ENCODE measurements at regions not wholly inside any gene's neighbourhood (a gene's known extent, or its start where the extent isn't known, plus 50 kb on each side); places are given as distances from the start of the nearest gene placed in this dataset.

GRCh38 chr9:79301085-79301484, 270.7 kb upstream of the TLE4 start:
- DNase-seq = no peak
- TF ChIP-seq, protein P1, sequence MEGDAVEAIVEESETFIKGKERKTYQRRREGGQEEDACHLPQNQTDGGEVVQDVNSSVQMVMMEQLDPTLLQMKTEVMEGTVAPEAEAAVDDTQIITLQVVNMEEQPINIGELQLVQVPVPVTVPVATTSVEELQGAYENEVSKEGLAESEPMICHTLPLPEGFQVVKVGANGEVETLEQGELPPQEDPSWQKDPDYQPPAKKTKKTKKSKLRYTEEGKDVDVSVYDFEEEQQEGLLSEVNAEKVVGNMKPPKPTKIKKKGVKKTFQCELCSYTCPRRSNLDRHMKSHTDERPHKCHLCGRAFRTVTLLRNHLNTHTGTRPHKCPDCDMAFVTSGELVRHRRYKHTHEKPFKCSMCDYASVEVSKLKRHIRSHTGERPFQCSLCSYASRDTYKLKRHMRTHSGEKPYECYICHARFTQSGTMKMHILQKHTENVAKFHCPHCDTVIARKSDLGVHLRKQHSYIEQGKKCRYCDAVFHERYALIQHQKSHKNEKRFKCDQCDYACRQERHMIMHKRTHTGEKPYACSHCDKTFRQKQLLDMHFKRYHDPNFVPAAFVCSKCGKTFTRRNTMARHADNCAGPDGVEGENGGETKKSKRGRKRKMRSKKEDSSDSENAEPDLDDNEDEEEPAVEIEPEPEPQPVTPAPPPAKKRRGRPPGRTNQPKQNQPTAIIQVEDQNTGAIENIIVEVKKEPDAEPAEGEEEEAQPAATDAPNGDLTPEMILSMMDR (IDR thresholded peaks at IDR 0.05) = no peak
- TF ChIP-seq POLR2A (IDR thresholded peaks at IDR 0.05) = no peak
- no peaks in the 10 kb centered on the region for H3K4me1 ChIP-seq
- intact Hi-C loops (cut with DNase I; ENCODE audit: low total_unique reads) = no loop called here
- no peaks in the 10 kb centered on the region for H3K27me3 ChIP-seq
- no peaks in the 10 kb centered on the region for H3K36me3 ChIP-seq
- H3K4me3 ChIP-seq = no peak overlapping the region
- no peaks in the 10 kb centered on the region for H3K9me3 ChIP-seq
- no peak overlapping the region for H3K27ac ChIP-seq

DNA sequence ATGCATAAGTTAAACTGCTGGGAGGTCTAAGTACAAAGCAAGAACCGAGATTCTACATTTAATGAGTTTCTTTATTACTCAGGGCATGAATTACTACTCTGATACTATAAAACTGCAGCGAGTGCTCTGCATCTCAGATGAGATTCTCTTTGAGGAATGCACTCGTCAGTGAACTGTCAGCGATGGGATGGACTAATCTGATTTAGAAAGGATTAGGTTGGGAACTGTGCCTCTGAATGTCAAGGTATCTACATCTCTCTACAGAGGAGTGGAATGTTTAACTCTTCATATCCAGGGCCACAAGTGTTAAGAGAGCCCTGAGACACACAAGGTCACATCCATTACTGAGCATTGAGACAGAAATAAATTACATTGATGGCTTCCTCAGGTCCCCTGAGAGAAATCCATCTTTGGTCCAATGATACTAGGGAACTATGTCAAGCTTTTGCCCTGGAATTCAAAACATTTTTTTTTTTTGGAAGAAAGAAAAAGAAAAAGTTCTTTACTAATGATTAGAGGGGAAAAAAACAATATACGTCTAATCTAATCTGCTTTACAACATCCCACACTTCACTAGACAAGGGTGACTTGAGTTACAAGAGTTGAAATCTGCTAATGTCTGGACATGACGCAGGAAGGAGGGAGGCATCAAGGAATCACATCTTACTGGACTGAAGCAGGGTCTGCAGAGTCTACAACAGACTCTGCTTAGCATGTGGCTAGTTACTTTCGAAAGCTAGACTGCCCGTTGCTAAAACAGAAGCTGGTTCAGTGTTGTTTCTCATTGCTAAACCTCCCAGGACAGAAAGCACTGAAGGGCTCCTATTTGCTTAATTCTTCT, 270.0 kb upstream of the TLE4 start:
- H3K4me3 ChIP-seq = no peak overlapping the region
- no peak overlapping the region for H3K27ac ChIP-seq
- no peaks in the 10 kb centered on the region for H3K27me3 ChIP-seq
- H3K36me3 ChIP-seq = no peaks in the 10 kb centered on the region
- intact Hi-C loops (cut with DNase I; ENCODE audit: low total_unique reads) = no loop called here
- no peaks in the 10 kb centered on the region for H3K4me1 ChIP-seq
- no peaks in the 10 kb centered on the region for H3K9me3 ChIP-seq
- DNase-seq = no peak
- TF ChIP-seq POLR2A (IDR thresholded peaks at IDR 0.05) = no peak
- TF ChIP-seq, protein P1 (IDR thresholded peaks at IDR 0.05) = no peak

DNA sequence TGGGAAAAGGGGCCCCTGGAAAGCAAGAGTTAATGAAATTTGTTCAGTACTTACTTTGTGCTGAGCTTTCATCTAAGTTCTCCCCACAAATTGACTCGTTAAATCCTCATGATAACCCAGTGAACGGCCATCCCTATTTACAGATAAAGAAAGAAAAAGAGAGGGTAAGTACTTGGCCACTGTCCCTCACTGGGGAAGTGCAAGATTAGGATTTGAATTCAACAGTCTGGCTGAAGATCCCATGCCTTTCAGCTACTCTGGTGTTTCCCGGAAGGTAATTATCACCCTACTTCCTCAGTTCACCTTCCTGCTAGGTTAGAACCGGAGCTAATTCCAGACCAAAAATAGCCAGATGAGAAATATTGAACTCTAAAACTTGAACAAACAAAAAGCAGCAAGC, 269.2 kb upstream of the TLE4 start:
- TF ChIP-seq, protein P1 (IDR thresholded peaks at IDR 0.05) = no peak
- TF ChIP-seq POLR2A (IDR thresholded peaks at IDR 0.05) = no peak
- Histone ChIP-seq H3K27ac (no peak overlapping the region), H3K4me3 (no peak overlapping the region), H3K36me3 (no peaks in the 10 kb centered on the region), H3K9me3 (no peaks in the 10 kb centered on the region), H3K27me3 (no peaks in the 10 kb centered on the region), H3K4me1 (no peaks in the 10 kb centered on the region)
- intact Hi-C loops (cut with DNase I; ENCODE audit: low total_unique reads) = no loop called here
- DNase-seq = no peak

- Histone ChIP-seq H3K36me3 (no peaks in the 10 kb centered on the region), H3K4me1 (no peaks in the 10 kb centered on the region), H3K27me3 (no peaks in the 10 kb centered on the region), H3K27ac (no peak overlapping the region), H3K4me3 (no peak overlapping the region), H3K9me3 (no peaks in the 10 kb centered on the region)
- intact Hi-C loops (cut with DNase I; ENCODE audit: low total_unique reads) = no loop called here
- DNase-seq = no peak
- TF ChIP-seq, protein P1 (IDR thresholded peaks at IDR 0.05) = no peak
- no peak for TF ChIP-seq POLR2A (IDR thresholded peaks at IDR 0.05)
These were observed 263.8 kb upstream of the TLE4 start for GRCh38 chr9:79308012-79308411.

- Histone ChIP-seq H3K27me3 (no peaks in the 10 kb centered on the region), H3K36me3 (no peaks in the 10 kb centered on the region), H3K4me1 (no peaks in the 10 kb centered on the region), H3K27ac (no peak overlapping the region), H3K9me3 (no peaks in the 10 kb centered on the region), H3K4me3 (no peak overlapping the region)
- intact Hi-C loops (cut with DNase I; ENCODE audit: low total_unique reads) = no loop called here
- TF ChIP-seq POLR2A (IDR thresholded peaks at IDR 0.05) = no peak
- TF ChIP-seq, protein P1 (IDR thresholded peaks at IDR 0.05) = no peak
- DNase-seq = no peak
These were observed 258.9 kb upstream of the TLE4 start for GRCh38 chr9:79312686-79313421.

All from uterus (tissue), 3 donors.